Uterus (tissue), 3 donors: ENCODE measurements at regions not wholly inside any gene's neighbourhood (a gene's known extent, or its start where the extent isn't known, plus 50 kb on each side); places are given as distances from the start of the nearest gene placed in this dataset.

Source experiments
- DNase-seq, 2 donors: peaks; one replicate each; pipeline ENCODE4 v3.0.0-alpha.2; 2019 to 2020
- H3K27ac ChIP-seq, 2 donors: fragments of 200-600 bp; sonication (generic); 1 replicate in 1 of 2; 2 replicates in 1 of 2; pipeline ENCODE4 v1.5.1; 2016 to 2018
- H3K27me3 ChIP-seq, 2 donors: fragments of 200-600 bp; sonication (generic); one replicate each; pipeline ENCODE4 v1.5.1; 2018 to 2019; ENCODE audit warnings: control low read depth in 1 of 2
- H3K36me3 ChIP-seq, 2 donors: fragments of 200-600 bp; sonication (generic); one replicate each; pipeline ENCODE4 v1.5.1; 2019; ENCODE audit warnings: control low read depth in 1 of 2
- H3K4me1 ChIP-seq, 2 donors: fragments of 200-600 bp; sonication (generic); one replicate each; pipeline ENCODE4 v1.5.1; 2018 to 2019; ENCODE audit warnings: control low read depth in 1 of 2
- H3K4me3 ChIP-seq, 2 donors: fragments of 200-600 bp; sonication (generic); 1 replicate in 1 of 2; 2 replicates in 1 of 2; pipeline ENCODE4 v1.5.1; 2018 to 2019; ENCODE audit warnings: mild to moderate bottlenecking in 1 of 2
- H3K9me3 ChIP-seq, 2 donors: fragments of 200-600 bp; sonication (generic); one replicate each; pipeline ENCODE4 v1.5.1; 2019; ENCODE audit warnings: control low read depth in 1 of 2
- CTCF ChIP-seq, 4 experiments: fragments of 200-600 bp in 2 of 4; fragments of 450-650 bp in 2 of 4; sonication (generic) in 2 of 4; IDR thresholded peaks; one replicate each; pipeline ENCODE4 v1.5.1; 2016 to 2019; ENCODE audit warnings: antibody characterized with exemption in 4 of 4, mild to moderate bottlenecking in 2 of 4, moderate library complexity in 1 of 4
- POLR2A ChIP-seq, 2 donors: fragments of 450-650 bp; IDR thresholded peaks; one replicate each; pipeline ENCODE4 v1.6.1; 2016; ENCODE audit warnings: antibody characterized with exemption in 2 of 2, mild to moderate bottlenecking in 1 of 2, moderate library complexity in 1 of 2
- intact Hi-C: fragments of 100-400 bp; cut with DNase I; formaldehyde crosslinking; loops from one replicate; pipeline ENCODE4 v1.15.1; 2023; ENCODE audit warnings: low total_unique reads
- donor health status: DM: yes; HTN: yes; CAD: no.

GRCh38 chr17:11182430-11182829, 58.6 kb upstream of the SHISA6 start:
- H3K36me3 ChIP-seq, result no peaks in the 10 kb centered on the region
- no peaks in the 10 kb centered on the region for H3K4me1 ChIP-seq
- H3K27ac ChIP-seq, result no peak overlapping the region
- intact Hi-C loops, result loop anchor here (10.0 kb wide), 1 partner anchor 58 kb away; no protein-coding TSS in a partner anchor
- TF ChIP-seq CTCF (IDR thresholded peaks at IDR 0.05) (no peak), POLR2A (IDR thresholded peaks at IDR 0.05) (no peak)
- H3K27me3 ChIP-seq, result no peaks in the 10 kb centered on the region
- no peak for DNase-seq
- H3K4me3 ChIP-seq, result no peak overlapping the region
- no peaks in the 10 kb centered on the region for H3K9me3 ChIP-seq

- no peak for TF ChIP-seq CTCF (IDR thresholded peaks at IDR 0.05)
- no peak for TF ChIP-seq POLR2A (IDR thresholded peaks at IDR 0.05)
- intact Hi-C loops, result no loop called here
- Histone ChIP-seq H3K4me1 (no peaks in the 10 kb centered on the region), H3K9me3 (no peaks in the 10 kb centered on the region), H3K4me3 (no peak overlapping the region), H3K27ac (no peak overlapping the region), H3K36me3 (no peaks in the 10 kb centered on the region), H3K27me3 (no peaks in the 10 kb centered on the region)
- DNase-seq, result no peak
Measured at GRCh38 chr17:11178581-11178980, 62.4 kb upstream of the SHISA6 start.

- TF ChIP-seq POLR2A (IDR thresholded peaks at IDR 0.05) (no peak), CTCF (IDR thresholded peaks at IDR 0.05) (no peak)
- H3K4me3 ChIP-seq, result no peak overlapping the region
- no peak for DNase-seq
- no peaks in the 10 kb centered on the region for H3K9me3 ChIP-seq
- intact Hi-C loops, result no loop called here
- no peak overlapping the region for H3K27ac ChIP-seq
- no peaks in the 10 kb centered on the region for H3K36me3 ChIP-seq
- H3K4me1 ChIP-seq, result no peaks in the 10 kb centered on the region
- H3K27me3 ChIP-seq, result no peaks in the 10 kb centered on the region
Measured at GRCh38 chr17:11177340-11177739, 63.7 kb upstream of the SHISA6 start.

- Histone ChIP-seq H3K9me3 (no peaks in the 10 kb centered on the region), H3K36me3 (no peaks in the 10 kb centered on the region), H3K27ac (no peak overlapping the region), H3K4me1 (no peaks in the 10 kb centered on the region), H3K4me3 (no peak overlapping the region), H3K27me3 (no peaks in the 10 kb centered on the region)
- TF ChIP-seq CTCF (IDR thresholded peaks at IDR 0.05) (no peak), POLR2A (IDR thresholded peaks at IDR 0.05) (no peak)
- intact Hi-C loops, result no loop called here
- no peak for DNase-seq
Measured at GRCh38 chr17:11176549-11176948, 64.5 kb upstream of the SHISA6 start.

GRCh38 chr17:11170881-11171280, 70.1 kb upstream of the SHISA6 start:
- H3K36me3 ChIP-seq, result no peaks in the 10 kb centered on the region
- no peaks in the 10 kb centered on the region for H3K9me3 ChIP-seq
- no peak overlapping the region for H3K4me3 ChIP-seq
- TF ChIP-seq CTCF (IDR thresholded peaks at IDR 0.05), result no peak
- TF ChIP-seq POLR2A (IDR thresholded peaks at IDR 0.05), result no peak
- intact Hi-C loops, result no loop called here
- no peaks in the 10 kb centered on the region for H3K27me3 ChIP-seq
- no peaks in the 10 kb centered on the region for H3K4me1 ChIP-seq
- H3K27ac ChIP-seq, result no peak overlapping the region
- DNase-seq, result no peak
